HG02884 (cell line): ENCODE measurements at regions not wholly inside any gene's neighbourhood (a gene's known extent, or its start where the extent isn't known, plus 50 kb on each side); places are given as distances from the start of the nearest gene placed in this dataset.

ENCODE experiments used
- ATAC-seq: cut with Tn5 transposase; IDR thresholded peaks from one replicate; pipeline ENCODE4 v1.9.1; 2021; ENCODE audit warnings: mild to moderate bottlenecking, moderate library complexity; ENCODE audit not compliant: unreplicated experiment

DNA sequence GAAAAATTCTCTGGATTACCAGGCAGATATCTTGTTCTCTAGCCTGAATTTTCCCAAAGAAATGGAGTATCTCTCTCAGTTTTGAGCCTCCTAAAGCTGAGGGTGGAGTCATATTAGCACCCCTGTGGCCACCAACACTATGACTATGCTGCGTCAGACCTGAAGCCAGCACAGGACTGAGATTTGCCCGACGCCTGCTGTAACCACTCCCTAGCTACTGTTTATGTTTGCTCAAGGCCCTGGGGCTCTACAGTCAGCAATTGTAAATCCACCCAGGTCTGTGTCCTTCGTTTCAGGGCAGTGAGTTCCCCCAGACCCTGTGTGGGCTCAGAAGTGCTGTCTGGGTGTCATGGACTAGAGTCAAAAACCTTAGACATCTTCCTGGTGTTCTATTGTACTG lies 61.4 kb downstream of the ZXDA start:
- no peak for ATAC-seq

DNA sequence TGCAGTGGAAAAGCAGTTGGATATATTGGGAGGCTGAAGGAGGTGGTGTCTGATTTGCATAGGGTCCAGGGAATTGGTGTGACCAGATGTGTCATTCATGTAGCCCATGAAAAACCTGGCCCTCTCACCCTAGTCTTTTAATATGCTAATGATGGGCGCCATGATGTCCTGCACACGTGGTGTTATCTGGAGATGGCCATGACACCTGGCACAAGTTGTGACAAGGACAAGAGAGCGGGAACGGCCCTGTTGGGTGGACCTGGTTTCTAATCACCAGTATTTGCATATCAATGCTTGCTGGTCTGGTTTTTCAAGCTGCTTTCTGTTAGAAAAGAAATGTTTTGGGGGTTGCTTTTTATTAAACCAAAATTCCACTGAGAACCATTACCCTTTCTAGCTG lies 87.4 kb downstream of the ZXDA start:
- ATAC-seq, result no peak

DNA sequence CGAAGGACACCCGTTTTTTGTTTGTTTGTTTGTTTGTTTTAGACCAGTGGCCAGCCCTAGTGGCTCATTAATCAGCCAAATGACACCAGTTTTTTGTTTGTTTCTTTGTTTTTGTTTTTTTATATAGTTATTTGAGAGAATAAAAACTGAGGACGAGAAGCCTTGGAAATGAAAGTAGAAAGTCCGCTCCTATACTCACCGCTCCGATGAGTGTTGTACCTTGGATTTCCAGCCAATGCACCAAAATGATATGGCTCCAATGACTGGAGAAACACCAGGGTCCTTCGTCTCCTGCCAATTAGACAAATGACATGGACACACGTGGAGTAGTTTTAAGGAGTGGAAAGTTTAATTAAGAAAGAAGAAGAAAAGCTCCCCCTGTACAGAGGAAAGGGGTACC lies 87.9 kb downstream of the ZXDA start:
- ATAC-seq, result no peak

DNA sequence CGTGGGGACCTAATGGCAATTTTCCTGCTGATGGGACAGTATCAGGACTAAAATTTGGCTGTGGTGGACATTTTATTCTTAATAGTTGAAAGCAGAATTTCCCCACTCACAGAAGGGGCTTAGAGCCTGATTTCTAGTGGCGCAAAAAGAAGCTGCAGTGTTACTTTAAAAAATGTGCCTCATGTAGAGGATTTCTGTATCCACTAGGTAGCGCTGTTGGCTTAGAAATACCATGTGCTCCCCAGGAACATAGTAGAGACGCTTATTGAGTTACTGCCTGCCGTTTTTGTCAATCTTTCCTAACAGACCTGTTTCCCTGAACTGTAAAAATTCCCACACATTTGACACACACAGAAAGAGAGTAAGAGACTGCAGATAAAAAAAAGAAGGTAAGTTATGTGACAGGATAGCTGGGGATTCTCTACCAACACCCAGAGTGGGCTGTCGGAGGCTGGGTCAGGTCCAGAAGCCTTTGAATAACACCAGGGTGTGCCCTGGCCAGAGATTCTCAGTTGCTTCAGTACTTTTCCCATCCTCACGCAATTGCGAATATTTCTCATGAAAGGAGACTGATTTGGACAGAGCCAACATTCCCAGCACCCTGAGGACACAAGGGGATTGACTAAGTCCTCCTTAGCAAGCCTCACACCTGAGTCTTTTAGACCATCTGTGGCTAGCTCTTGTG lies 88.4 kb downstream of the ZXDA start:
- peak; percentile 72 for ATAC-seq

DNA sequence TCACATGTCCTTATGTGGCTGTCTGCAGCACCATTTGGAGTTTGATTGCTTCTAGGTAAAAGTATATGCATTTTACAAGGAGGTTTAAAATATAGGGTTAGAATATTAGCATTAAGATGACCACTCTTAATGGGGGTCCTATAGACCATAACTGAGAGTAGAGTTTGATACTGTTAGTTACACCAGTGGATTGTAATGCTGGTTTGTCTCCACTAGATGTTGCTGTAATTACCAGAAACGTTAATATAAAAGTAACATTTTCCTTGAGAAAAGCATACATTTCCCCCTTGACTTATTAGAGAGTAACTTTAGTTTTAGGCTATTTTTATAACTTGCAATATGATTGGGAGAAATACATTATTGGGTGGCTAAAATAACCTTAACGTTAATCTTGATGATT lies 93.0 kb downstream of the ZXDA start:
- ATAC-seq, result no peak

DNA sequence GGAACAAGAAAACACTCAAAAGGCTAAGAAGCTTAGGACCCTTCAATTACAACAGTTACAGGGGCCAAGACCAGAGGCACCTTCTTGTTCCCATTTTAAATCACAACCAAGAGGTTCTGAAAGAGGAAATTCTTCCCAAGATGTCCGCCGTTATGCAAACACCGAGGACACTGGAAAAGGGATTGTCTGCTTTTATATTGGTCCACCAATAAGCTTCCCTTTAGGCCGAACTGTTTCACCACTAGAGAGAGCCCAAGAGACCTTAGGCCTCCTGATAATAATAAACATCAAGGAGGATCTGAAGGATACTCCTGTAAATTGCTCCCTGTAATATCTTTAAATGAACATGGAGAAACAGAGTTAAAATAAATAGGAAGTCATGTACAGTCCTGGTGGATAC lies 92.6 kb upstream of the NLRP2B start:
- ATAC-seq, result no peak

DNA sequence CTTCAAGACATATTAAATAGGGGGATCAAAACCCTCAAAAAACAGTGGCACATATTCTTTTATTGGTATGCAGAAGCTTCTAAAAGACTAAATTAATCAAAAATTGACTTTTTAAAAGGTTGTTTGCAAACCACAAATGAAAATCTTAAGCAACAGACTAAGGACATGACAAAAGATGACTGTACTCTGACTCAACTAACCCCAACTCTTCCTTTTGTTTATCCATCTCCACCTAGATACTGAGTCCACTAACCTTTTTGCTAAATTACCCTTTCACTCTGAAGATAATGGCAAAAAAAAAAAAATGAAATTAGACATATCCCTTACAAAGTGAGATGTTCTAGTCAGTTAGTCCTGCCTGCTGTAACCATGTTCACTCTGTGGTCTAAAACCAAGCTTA lies 91.6 kb upstream of the NLRP2B start:
- ATAC-seq, result no peak

DNA sequence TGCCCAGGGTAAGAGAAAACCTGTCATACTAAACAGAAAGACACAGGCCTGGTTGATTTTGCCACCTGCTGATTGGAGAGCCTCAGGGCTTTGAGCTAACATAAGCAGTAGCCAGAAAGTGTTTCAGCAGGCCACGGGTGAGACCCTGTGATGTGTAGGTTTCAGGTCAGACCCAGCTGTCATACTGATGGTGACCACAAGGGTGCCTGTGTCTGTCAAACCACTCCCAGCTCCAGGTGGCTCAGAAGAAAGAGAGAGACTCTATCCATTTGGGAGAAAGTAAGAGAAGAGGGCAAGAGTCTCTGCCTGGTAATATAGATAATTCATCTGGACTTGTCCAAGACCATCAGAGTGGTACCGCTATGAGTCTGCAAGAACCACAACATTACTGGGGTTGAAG lies 72.8 kb upstream of the NLRP2B start:
- no peak for ATAC-seq

DNA sequence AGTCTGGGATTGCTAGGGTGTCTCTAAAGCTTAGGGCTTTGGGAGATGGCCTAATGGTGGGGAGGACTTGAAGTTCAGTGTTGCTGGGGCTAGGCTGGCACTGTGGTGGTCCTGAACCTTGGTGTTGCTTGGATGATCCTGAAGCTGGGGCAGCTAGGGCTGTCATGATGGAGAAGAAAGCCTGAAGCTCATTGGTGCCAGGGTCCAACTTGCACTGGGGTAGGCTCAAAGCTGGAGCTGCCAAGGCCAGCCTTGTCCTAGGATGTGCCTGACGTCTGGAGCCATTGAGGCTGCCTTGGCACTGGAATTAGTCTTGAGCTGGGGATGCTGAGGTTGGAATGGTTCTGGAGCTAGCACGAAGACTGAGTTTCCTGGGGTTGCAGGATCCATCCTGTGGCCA lies 61.0 kb upstream of the NLRP2B start:
- no peak for ATAC-seq

DNA sequence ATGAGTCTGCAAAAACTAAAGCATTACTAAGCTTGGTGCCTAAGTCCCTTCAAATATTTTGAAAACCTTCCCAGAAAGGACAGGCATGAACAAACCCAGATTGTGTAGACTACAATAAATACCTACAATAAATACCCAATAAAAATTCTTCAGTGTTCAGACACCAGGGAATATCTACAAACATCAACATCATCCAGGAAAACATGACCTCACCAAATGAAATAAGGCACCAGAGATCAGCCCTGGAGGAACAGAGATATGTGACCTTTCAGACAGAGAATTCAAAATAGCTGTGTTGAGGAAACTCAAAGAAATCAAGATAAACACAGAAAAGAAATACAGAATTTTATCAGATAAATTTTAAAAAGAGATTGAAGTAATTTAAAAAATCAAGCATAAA lies 57.8 kb upstream of the NLRP2B start:
- no peak for ATAC-seq
